Right lobe of liver (tissue), 4 donors: ENCODE measurements at regions not wholly inside any gene's neighbourhood (a gene's known extent, or its start where the extent isn't known, plus 50 kb on each side); places are given as distances from the start of the nearest gene placed in this dataset.

ENCODE experiments used
- POLR2A ChIP-seq: fragments of 450-650 bp; IDR thresholded peaks from one replicate; pipeline ENCODE4 v1.6.1; 2017; ENCODE audit warnings: antibody characterized with exemption, mild to moderate bottlenecking
- TF ChIP-seq, protein P1 (sequence below), 4 donors: fragments of 200-600 bp in 3 of 4; fragments of 450-650 bp in 1 of 4; IDR thresholded peaks; one replicate each; pipeline versions ENCODE4 v1.5.1 to v1.8.0; 2016 to 2022; ENCODE audit warnings: antibody characterized with exemption in 4 of 4, mild to moderate bottlenecking in 2 of 4
- donor health status: DM: no; HTN: no; CAD: no.
- donor health status: DM: no; HTN: no; CAD: no.
- donor health status: DM: no; HTN: yes; CAD: no.

DNA sequence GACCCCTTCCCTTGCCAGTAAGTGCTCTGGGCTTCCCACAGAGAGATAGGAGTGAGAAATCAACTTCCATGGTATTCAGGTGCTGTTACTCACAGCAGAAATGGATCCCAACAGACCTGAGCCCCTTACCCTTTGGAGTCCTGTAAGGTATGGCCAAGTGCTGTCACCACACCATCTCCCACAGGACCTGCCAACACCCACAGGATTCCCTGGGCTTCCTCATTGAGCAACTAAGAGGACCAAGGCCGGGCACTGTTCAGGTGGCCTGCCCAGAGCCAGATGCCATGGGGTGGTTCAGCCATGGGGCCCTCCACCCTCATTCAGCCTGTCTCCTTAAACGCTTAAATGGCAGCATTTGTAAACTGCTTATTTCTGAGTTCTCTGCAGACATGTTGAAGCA is 166.2 kb downstream of the TRIM43 start:
- TF ChIP-seq, protein P1, sequence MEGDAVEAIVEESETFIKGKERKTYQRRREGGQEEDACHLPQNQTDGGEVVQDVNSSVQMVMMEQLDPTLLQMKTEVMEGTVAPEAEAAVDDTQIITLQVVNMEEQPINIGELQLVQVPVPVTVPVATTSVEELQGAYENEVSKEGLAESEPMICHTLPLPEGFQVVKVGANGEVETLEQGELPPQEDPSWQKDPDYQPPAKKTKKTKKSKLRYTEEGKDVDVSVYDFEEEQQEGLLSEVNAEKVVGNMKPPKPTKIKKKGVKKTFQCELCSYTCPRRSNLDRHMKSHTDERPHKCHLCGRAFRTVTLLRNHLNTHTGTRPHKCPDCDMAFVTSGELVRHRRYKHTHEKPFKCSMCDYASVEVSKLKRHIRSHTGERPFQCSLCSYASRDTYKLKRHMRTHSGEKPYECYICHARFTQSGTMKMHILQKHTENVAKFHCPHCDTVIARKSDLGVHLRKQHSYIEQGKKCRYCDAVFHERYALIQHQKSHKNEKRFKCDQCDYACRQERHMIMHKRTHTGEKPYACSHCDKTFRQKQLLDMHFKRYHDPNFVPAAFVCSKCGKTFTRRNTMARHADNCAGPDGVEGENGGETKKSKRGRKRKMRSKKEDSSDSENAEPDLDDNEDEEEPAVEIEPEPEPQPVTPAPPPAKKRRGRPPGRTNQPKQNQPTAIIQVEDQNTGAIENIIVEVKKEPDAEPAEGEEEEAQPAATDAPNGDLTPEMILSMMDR (IDR thresholded peaks at IDR 0.05): no peak
- TF ChIP-seq POLR2A: no peak
